ENCODE measurements at regions not wholly inside any gene's neighbourhood (a gene's known extent, or its start where the extent isn't known, plus 50 kb on each side); places are given as distances from the start of the nearest gene placed in this dataset.

GRCh38 chr4:152190907-152191306 lies 345.0 kb downstream of the FBXW7 start:
- TF ChIP-seq POLR2AphosphoS5 (IDR thresholded peaks at IDR 0.05; ENCODE audit: low read depth, low read length) (no peak), FOXP2 (optimal IDR thresholded peaks at IDR 0.05; ENCODE audit: borderline replicate concordance, extremely low read depth, extremely low read length, insufficient read depth) (no peak), TAF1 (IDR thresholded peaks at IDR 0.05; ENCODE audit: borderline replicate concordance, insufficient read depth, low read length) (no peak), REST (IDR thresholded peaks at IDR 0.05; ENCODE audit: insufficient read depth in 1 of 2, low read depth in 2 of 2, low read length in 2 of 2) (no peak), SIN3A (IDR thresholded peaks at IDR 0.05; ENCODE audit: borderline replicate concordance, insufficient read depth, low read length) (no peak)

All from PFSK-1 (cell line).